ENCODE measurements at regions not wholly inside any gene's neighbourhood (a gene's known extent, or its start where the extent isn't known, plus 50 kb on each side); places are given as distances from the start of the nearest gene placed in this dataset.

- TF ChIP-seq CTCF (IDR thresholded peaks at IDR 0.05; ENCODE audit: control extremely low read depth in 1 of 3, insufficient read depth in 1 of 3, low read depth in 1 of 3, low read length in 3 of 3) (peak in 2 of 3 experiments; percentile 10 to 26; a peak in 3 of 4 replicates), TCF12 (IDR thresholded peaks at IDR 0.05; ENCODE audit: low read depth, low read length) (no peak), RAD21 (IDR thresholded peaks at IDR 0.05 in 1 of 2, conservative IDR thresholded peaks at IDR 0.05 in 1 of 2; ENCODE audit: low read depth in 2 of 2, low read length in 2 of 2) (peak in 1 of 2 experiments; percentile 25; a peak in 1 of 4 replicates), CREB1 (IDR thresholded peaks at IDR 0.05) (no peak), EGR1 (IDR thresholded peaks at IDR 0.05; ENCODE audit: borderline replicate concordance, low read depth, low read length) (no peak), JUND (IDR thresholded peaks at IDR 0.05; ENCODE audit: low read length) (no peak)
These were observed 100.0 kb downstream of the CRYAA start for GRCh38 chr21:43268804-43269186.

Measured in H1 (cell line).